ENCODE measurements at regions not wholly inside any gene's neighbourhood (a gene's known extent, or its start where the extent isn't known, plus 50 kb on each side); places are given as distances from the start of the nearest gene placed in this dataset.

GRCh38 chr20:40797425-40797824, 108.4 kb upstream of the MAFB start:
- Mint-ChIP-seq H3K4me1 (ENCODE audit: low read depth) (no peaks in the 10 kb centered on the region), H3K4me3 (ENCODE audit: unreplicated experiment) (no peak overlapping the region), H3K9me3 (ENCODE audit: low read depth) (peaks cover 3% of the 10 kb centered on the region), H3K27ac (ENCODE audit: unreplicated experiment) (no peak overlapping the region), H3K27me3 (ENCODE audit: low read depth) (peaks cover 42% of the 10 kb centered on the region), H3K36me3 (ENCODE audit: low read depth) (no peaks in the 10 kb centered on the region)
- TF ChIP-seq, protein P1, sequence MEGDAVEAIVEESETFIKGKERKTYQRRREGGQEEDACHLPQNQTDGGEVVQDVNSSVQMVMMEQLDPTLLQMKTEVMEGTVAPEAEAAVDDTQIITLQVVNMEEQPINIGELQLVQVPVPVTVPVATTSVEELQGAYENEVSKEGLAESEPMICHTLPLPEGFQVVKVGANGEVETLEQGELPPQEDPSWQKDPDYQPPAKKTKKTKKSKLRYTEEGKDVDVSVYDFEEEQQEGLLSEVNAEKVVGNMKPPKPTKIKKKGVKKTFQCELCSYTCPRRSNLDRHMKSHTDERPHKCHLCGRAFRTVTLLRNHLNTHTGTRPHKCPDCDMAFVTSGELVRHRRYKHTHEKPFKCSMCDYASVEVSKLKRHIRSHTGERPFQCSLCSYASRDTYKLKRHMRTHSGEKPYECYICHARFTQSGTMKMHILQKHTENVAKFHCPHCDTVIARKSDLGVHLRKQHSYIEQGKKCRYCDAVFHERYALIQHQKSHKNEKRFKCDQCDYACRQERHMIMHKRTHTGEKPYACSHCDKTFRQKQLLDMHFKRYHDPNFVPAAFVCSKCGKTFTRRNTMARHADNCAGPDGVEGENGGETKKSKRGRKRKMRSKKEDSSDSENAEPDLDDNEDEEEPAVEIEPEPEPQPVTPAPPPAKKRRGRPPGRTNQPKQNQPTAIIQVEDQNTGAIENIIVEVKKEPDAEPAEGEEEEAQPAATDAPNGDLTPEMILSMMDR (IDR thresholded peaks at IDR 0.05): peak; percentile 58
- DNase-seq (ENCODE audit: low spot score): no peak

GRCh38 chr20:40798066-40798465, 109.0 kb upstream of the MAFB start:
- TF ChIP-seq, protein P1 (IDR thresholded peaks at IDR 0.05): no peak
- Mint-ChIP-seq H3K36me3 (ENCODE audit: low read depth) (no peaks in the 10 kb centered on the region), H3K4me1 (ENCODE audit: low read depth) (no peaks in the 10 kb centered on the region), H3K4me3 (ENCODE audit: unreplicated experiment) (no peak overlapping the region), H3K9me3 (ENCODE audit: low read depth) (peaks cover 3% of the 10 kb centered on the region), H3K27me3 (ENCODE audit: low read depth) (peaks cover 44% of the 10 kb centered on the region), H3K27ac (ENCODE audit: unreplicated experiment) (no peak overlapping the region)
- no peak for DNase-seq (ENCODE audit: low spot score)

GRCh38 chr20:40802886-40803285, 113.8 kb upstream of the MAFB start:
- TF ChIP-seq, protein P1 (IDR thresholded peaks at IDR 0.05): no peak
- H3K9me3 Mint-ChIP-seq (ENCODE audit: low read depth): no peaks in the 10 kb centered on the region
- DNase-seq (ENCODE audit: low spot score): no peak
- no peaks in the 10 kb centered on the region for H3K36me3 Mint-ChIP-seq (ENCODE audit: low read depth)
- H3K27ac Mint-ChIP-seq (ENCODE audit: unreplicated experiment): no peak overlapping the region
- H3K4me1 Mint-ChIP-seq (ENCODE audit: low read depth): no peaks in the 10 kb centered on the region
- peaks cover 39% of the 10 kb centered on the region for H3K27me3 Mint-ChIP-seq (ENCODE audit: low read depth)
- H3K4me3 Mint-ChIP-seq (ENCODE audit: unreplicated experiment): no peak overlapping the region

- H3K4me1 Mint-ChIP-seq (ENCODE audit: low read depth): no peaks in the 10 kb centered on the region
- no peak overlapping the region for H3K27ac Mint-ChIP-seq (ENCODE audit: unreplicated experiment)
- peaks cover 42% of the 10 kb centered on the region for H3K27me3 Mint-ChIP-seq (ENCODE audit: low read depth)
- no peaks in the 10 kb centered on the region for H3K9me3 Mint-ChIP-seq (ENCODE audit: low read depth)
- H3K36me3 Mint-ChIP-seq (ENCODE audit: low read depth): no peaks in the 10 kb centered on the region
- TF ChIP-seq, protein P1 (IDR thresholded peaks at IDR 0.05): no peak
- no peak overlapping the region for H3K4me3 Mint-ChIP-seq (ENCODE audit: unreplicated experiment)
- no peak for DNase-seq (ENCODE audit: low spot score)
Measured at GRCh38 chr20:40803381-40803780, 114.3 kb upstream of the MAFB start.

- Mint-ChIP-seq H3K4me1 (ENCODE audit: low read depth) (no peaks in the 10 kb centered on the region), H3K27me3 (ENCODE audit: low read depth) (peaks cover 54% of the 10 kb centered on the region), H3K36me3 (ENCODE audit: low read depth) (no peaks in the 10 kb centered on the region)
Measured at GRCh38 chr20:40805592-40805991, 116.6 kb upstream of the MAFB start.

More at GRCh38 chr20:40805592-40805991, 116.6 kb upstream of the MAFB start:
- DNase-seq (ENCODE audit: low spot score): no peak
- Mint-ChIP-seq H3K9me3 (ENCODE audit: low read depth) (no peaks in the 10 kb centered on the region), H3K4me3 (ENCODE audit: unreplicated experiment) (no peak overlapping the region), H3K27ac (ENCODE audit: unreplicated experiment) (no peak overlapping the region)
- TF ChIP-seq, protein P1 (IDR thresholded peaks at IDR 0.05): no peak
